Neuronal stem cell (in vitro differentiated cells): ENCODE measurements at regions not wholly inside any gene's neighbourhood (a gene's known extent, or its start where the extent isn't known, plus 50 kb on each side); places are given as distances from the start of the nearest gene placed in this dataset.

ENCODE experiments used
- DNase-seq: peaks from one replicate; pipeline ENCODE4 v3.0.0-alpha.2; 2013; ENCODE audit warnings: low spot score
- H2AFZ ChIP-seq: one replicate; pipeline ENCODE4 v1.6.1; 2013; ENCODE audit warnings: mild to moderate bottlenecking, low read length, inconsistent platforms
- H2AK5ac ChIP-seq: 2 replicates; pipeline ENCODE4 v1.6.1; 2013; ENCODE audit warnings: low read depth, mild to moderate bottlenecking, inconsistent platforms, low read length, moderate library complexity, mixed read lengths
- H2BK120ac ChIP-seq: 2 replicates; pipeline ENCODE4 v1.6.1; 2013; ENCODE audit warnings: low read depth, mild to moderate bottlenecking, inconsistent platforms, low read length, moderate library complexity, mixed read lengths
- H2BK12ac ChIP-seq: one replicate; pipeline ENCODE4 v1.6.1; 2013; ENCODE audit warnings: low read length, inconsistent platforms
- H2BK15ac ChIP-seq: 2 replicates; pipeline ENCODE4 v1.6.1; 2013; ENCODE audit warnings: mild to moderate bottlenecking, low read length, inconsistent platforms, mixed read lengths
- H2BK5ac ChIP-seq: one replicate; pipeline ENCODE4 v1.6.1; 2013; ENCODE audit warnings: inconsistent platforms, mild to moderate bottlenecking, low read length, moderate library complexity
- H3K14ac ChIP-seq: one replicate; pipeline ENCODE4 v1.6.1; 2013; ENCODE audit warnings: low read length, inconsistent platforms
- H3K18ac ChIP-seq: 2 replicates; pipeline ENCODE4 v1.6.1; 2013; ENCODE audit warnings: low read length, inconsistent platforms
- H3K23ac ChIP-seq: 2 replicates; pipeline ENCODE4 v1.6.1; 2013; ENCODE audit warnings: low read depth, mild to moderate bottlenecking, mixed read lengths, low read length, inconsistent platforms; ENCODE audit not compliant: poor library complexity
- H3K27ac ChIP-seq: replicated peaks from 3 replicates; pipeline ENCODE4 v1.5.1; 2013; ENCODE audit warnings: low read length, inconsistent platforms
- H3K27me3 ChIP-seq, 3 experiments: 2 replicates each; pipeline ENCODE4 v1.6.1; 2013; ENCODE audit warnings: low read length in 3 of 3, mild to moderate bottlenecking in 2 of 3, inconsistent platforms in 1 of 3, low read depth in 1 of 3, mixed read lengths in 1 of 3, moderate library complexity in 1 of 3; ENCODE audit not compliant: control insufficient read depth in 3 of 3, insufficient read depth in 3 of 3
- H3K36me3 ChIP-seq, 2 donors: replicated peaks in 1 of 2; 2 replicates each; pipeline ENCODE4 v1.6.1; 2013; ENCODE audit warnings: low read length in 2 of 2; ENCODE audit not compliant: control insufficient read depth in 2 of 2, insufficient read depth in 2 of 2
- H3K4ac ChIP-seq: 2 replicates; pipeline ENCODE4 v1.6.1; 2013; ENCODE audit warnings: inconsistent platforms, mild to moderate bottlenecking, low read length, moderate library complexity
- H3K4me1 ChIP-seq, 2 donors: 1 replicate in 1 of 2; 2 replicates in 1 of 2; pipeline ENCODE4 v1.6.1; 2013; ENCODE audit warnings: low read length in 2 of 2, low read depth in 1 of 2; ENCODE audit not compliant: control insufficient read depth in 2 of 2, insufficient read depth in 1 of 2
- H3K4me2 ChIP-seq: one replicate; pipeline ENCODE4 v1.6.1; 2013; ENCODE audit warnings: mild to moderate bottlenecking, low read length, inconsistent platforms; ENCODE audit not compliant: insufficient read depth, poor library complexity, severe bottlenecking
- H3K4me3 ChIP-seq, 2 donors: 2 replicates each; pipeline ENCODE4 v1.5.1; 2013; ENCODE audit warnings: low read length in 2 of 2, mild to moderate bottlenecking in 2 of 2, inconsistent platforms in 1 of 2, moderate library complexity in 1 of 2
- H3K79me1 ChIP-seq: one replicate; pipeline ENCODE4 v1.6.1; 2013; ENCODE audit warnings: low read depth, mild to moderate bottlenecking, inconsistent platforms, low read length, moderate library complexity
- H3K9ac ChIP-seq: one replicate; pipeline ENCODE4 v1.6.1; 2013; ENCODE audit warnings: mild to moderate bottlenecking, low read depth, low read length, inconsistent platforms; ENCODE audit not compliant: poor library complexity
- H3K9me3 ChIP-seq, 2 donors: replicated peaks in 1 of 2; 2 replicates each; pipeline versions ENCODE3 to v1.6.1; 2013; ENCODE audit warnings: low read length in 2 of 2, mild to moderate bottlenecking in 2 of 2, inconsistent platforms in 1 of 2, low read depth in 1 of 2, mixed read lengths in 1 of 2, moderate library complexity in 1 of 2; ENCODE audit not compliant: control insufficient read depth in 2 of 2, insufficient read depth in 1 of 2
- H4K8ac ChIP-seq: one replicate; pipeline ENCODE4 v1.6.1; 2013; ENCODE audit warnings: low read depth, mild to moderate bottlenecking, inconsistent platforms, low read length, moderate library complexity
- H4K91ac ChIP-seq: one replicate; pipeline ENCODE4 v1.6.1; 2013; ENCODE audit warnings: low read length, low read depth, mild to moderate bottlenecking, inconsistent platforms; ENCODE audit not compliant: poor library complexity
- WGBS, 2 donors: extraction: QIAGEN DNeasy Blood & Tissue Kit; methylation state at CpG; one replicate each; pipeline ENCODE4 v1.1.7; 2013; ENCODE audit warnings: missing lambda C conversion rate in 2 of 2, mixed read lengths in 1 of 2; ENCODE audit not compliant: insufficient read length in 2 of 2, insufficient replicate concordance in 1 of 2; ENCODE audit errors: extremely low coverage in 2 of 2; 5-methylcytosine and 5-hydroxymethylcytosine counted together

DNA sequence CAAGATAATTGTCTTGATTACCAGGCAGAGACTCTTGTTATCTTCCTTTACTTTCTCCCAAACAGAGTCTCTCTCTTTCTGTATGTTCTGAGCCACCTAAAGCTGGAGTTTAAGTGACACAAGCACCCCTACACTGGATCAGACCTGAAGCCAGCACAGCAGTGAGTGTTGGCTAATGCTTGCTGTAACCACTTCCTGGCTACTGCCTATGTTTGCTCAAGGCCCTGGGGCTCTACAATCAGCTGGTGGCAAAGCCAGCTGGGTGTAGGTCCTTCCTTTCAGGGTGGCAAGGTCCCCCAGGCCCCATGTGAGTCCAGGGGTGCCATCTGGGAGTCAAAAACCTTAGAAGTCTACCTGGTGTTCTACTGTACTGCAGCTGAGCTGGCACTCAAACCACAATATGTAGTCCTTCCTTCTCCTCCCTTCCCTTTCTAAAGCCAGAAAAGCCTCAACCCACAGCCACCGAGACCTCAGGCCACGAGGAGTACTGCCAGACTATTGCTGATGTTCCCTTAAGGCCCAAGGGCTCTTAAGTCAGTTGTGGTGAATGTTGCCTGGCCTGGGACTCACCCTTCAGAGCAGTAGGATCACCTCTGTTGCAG lies 416.3 kb downstream of the ADRA2A start:
- no peak overlapping the region for H4K91ac ChIP-seq
- no CpG with 5 or more reads among the region's 2 CpGs for WGBS, 2 donors

DNA sequence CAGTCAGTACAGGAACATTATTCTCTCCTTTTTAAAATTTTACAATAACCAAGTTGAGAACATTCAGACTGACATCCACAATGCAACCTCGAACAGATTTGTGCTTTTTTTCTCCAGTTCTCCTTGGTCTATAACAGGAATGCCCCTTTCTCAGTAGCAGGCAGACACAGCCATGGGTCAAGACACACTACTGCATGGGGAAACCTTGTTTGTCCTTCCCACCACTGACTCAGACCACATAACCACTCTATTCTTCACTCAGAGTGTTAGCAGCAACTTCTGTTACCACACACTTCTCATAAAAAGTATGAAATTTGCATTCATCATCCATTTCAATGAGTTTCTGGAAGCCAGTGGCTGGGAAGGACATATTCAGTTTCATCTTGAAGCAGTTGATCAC lies 421.7 kb downstream of the ADRA2A start:
- no CpG with 5 or more reads among the region's 1 CpG for WGBS, 2 donors
- H3K27ac ChIP-seq: no peak overlapping the region
- H3K36me3 ChIP-seq: no peaks in the 10 kb centered on the region
- no peak for DNase-seq
- H2BK15ac ChIP-seq: no peak overlapping the region
- no peak overlapping the region for H2AK5ac ChIP-seq
- H3K18ac ChIP-seq: no peak overlapping the region
- no peak overlapping the region for H2BK5ac ChIP-seq
- H2BK12ac ChIP-seq: no peak overlapping the region
- no peak overlapping the region for H3K4ac ChIP-seq
- H3K4me2 ChIP-seq: no peak overlapping the region
- H2BK120ac ChIP-seq: no peak overlapping the region
- no peak overlapping the region for H3K23ac ChIP-seq
- H3K4me1 ChIP-seq: no peaks in the 10 kb centered on the region
- H3K9me3 ChIP-seq: no peaks in the 10 kb centered on the region
- H2AFZ ChIP-seq: no peak overlapping the region
- no peak overlapping the region for H4K8ac ChIP-seq
- H3K4me3 ChIP-seq: no peak overlapping the region
- H3K27me3 ChIP-seq: no peaks in the 10 kb centered on the region
- H3K79me1 ChIP-seq: no peaks in the 10 kb centered on the region
- H3K9ac ChIP-seq: no peak overlapping the region
- H4K91ac ChIP-seq: no peak overlapping the region
- H3K14ac ChIP-seq: no peak overlapping the region

More for the DNA sequence above, 416.3 kb downstream of the ADRA2A start:
- Histone ChIP-seq H4K8ac (no peak overlapping the region), H3K4me2 (no peak overlapping the region), H2BK5ac (no peak overlapping the region), H2AK5ac (no peak overlapping the region), H3K79me1 (no peaks in the 10 kb centered on the region), H2BK120ac (no peak overlapping the region), H3K4me3 (no peak overlapping the region), H3K27me3 (no peaks in the 10 kb centered on the region), H3K9ac (no peak overlapping the region), H3K18ac (no peak overlapping the region), H3K4me1 (no peaks in the 10 kb centered on the region), H2BK12ac (no peak overlapping the region), H3K14ac (no peak overlapping the region), H3K9me3 (peaks cover 0 to 7% of the 10 kb centered on the region in 2 donors), H2AFZ (no peak overlapping the region), H2BK15ac (no peak overlapping the region), H3K4ac (no peak overlapping the region), H3K23ac (no peak overlapping the region), H3K27ac (no peak overlapping the region), H3K36me3 (no peaks in the 10 kb centered on the region)
- no peak for DNase-seq

DNA sequence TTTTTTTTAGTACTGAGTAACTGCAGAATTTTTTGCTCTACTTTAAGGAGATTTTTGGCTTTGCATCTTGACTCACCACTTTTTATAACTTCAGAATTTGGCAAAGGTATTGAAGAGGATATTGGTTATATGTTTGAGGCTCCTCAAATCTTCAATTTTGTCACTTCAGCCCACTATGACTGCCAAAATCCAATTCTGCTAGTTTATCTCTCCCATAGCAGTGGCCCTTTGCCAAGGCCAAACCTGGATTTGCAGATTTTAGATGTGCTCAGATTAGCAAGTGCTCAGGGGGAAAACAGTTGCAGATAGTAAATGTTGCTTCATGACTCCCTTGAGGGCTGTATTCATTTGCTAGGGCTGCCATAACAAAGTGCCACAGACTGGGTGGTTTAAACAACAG lies 427.5 kb downstream of the ADRA2A start:
- Histone ChIP-seq H3K27me3 (no peaks in the 10 kb centered on the region), H2AFZ (no peak overlapping the region), H3K36me3 (no peaks in the 10 kb centered on the region), H2BK15ac (no peak overlapping the region), H3K4me2 (no peak overlapping the region), H3K27ac (no peak overlapping the region), H2BK5ac (no peak overlapping the region), H3K4ac (no peak overlapping the region), H2AK5ac (no peak overlapping the region), H4K8ac (no peak overlapping the region), H2BK120ac (no peak overlapping the region), H3K9me3 (no peaks in the 10 kb centered on the region), H2BK12ac (no peak overlapping the region), H3K4me1 (no peaks in the 10 kb centered on the region), H3K79me1 (no peaks in the 10 kb centered on the region), H4K91ac (no peak overlapping the region), H3K9ac (no peak overlapping the region), H3K14ac (no peak overlapping the region), H3K18ac (no peak overlapping the region), H3K4me3 (no peak overlapping the region), H3K23ac (no peak overlapping the region)
- no peak for DNase-seq

DNA sequence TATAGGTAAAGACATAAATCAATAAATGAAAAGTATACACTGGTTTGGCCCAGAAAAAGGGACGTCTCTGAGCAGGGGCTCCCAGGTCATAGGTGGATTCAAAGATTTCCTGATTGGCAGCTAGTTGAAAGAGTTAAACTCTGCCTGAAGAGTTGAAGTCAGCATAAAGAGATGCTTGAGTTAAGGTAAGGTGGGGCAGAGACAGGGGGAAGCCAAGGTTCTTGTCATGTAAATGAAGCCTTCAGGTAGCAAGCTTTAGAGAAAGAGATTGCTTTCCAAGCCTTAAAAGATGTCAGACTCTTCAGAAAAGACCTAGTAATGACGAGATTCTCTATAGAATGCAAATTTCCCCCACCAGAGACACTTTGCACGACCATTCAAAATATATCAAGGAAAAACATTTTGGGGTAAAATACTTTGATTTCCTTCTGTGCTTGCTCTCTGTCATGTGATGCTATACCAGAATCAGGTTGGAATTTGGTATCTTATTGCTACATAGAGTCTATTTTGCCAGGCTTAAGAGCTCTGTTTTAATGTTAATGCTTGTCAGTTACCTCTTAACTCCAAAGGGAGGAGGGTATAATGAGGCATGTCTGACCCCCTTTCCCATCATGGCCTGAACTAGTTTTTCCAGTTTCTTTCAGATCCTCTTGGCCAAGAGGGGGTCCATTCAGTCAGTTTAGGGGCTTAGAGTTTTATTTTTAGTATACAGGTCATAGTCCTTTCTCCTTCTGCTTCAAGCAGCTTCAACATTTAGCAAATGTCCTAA lies 429.6 kb downstream of the ADRA2A start:
- H3K14ac ChIP-seq: no peak overlapping the region
- no peak overlapping the region for H2BK120ac ChIP-seq
- no peaks in the 10 kb centered on the region for H3K27me3 ChIP-seq
- no peak overlapping the region for H3K4me3 ChIP-seq
- no peaks in the 10 kb centered on the region for H3K4me1 ChIP-seq
- H3K9me3 ChIP-seq: no peaks in the 10 kb centered on the region
- no peak overlapping the region for H2BK12ac ChIP-seq
- H3K23ac ChIP-seq: no peak overlapping the region
- H3K4me2 ChIP-seq: no peak overlapping the region
- H2AK5ac ChIP-seq: no peak overlapping the region
- WGBS, 2 donors: no CpG with 5 or more reads among the region's 3 CpGs
- no peak overlapping the region for H3K4ac ChIP-seq
- H3K27ac ChIP-seq: no peak overlapping the region
- H2AFZ ChIP-seq: no peak overlapping the region
- no peaks in the 10 kb centered on the region for H3K36me3 ChIP-seq
- H4K91ac ChIP-seq: no peak overlapping the region
- H2BK5ac ChIP-seq: no peak overlapping the region
- H2BK15ac ChIP-seq: no peak overlapping the region
- no peaks in the 10 kb centered on the region for H3K79me1 ChIP-seq
- no peak overlapping the region for H3K18ac ChIP-seq
- no peak overlapping the region for H4K8ac ChIP-seq
- H3K9ac ChIP-seq: no peak overlapping the region
- no peak for DNase-seq
